ENCODE measurements at regions not wholly inside any gene's neighbourhood (a gene's known extent, or its start where the extent isn't known, plus 50 kb on each side); places are given as distances from the start of the nearest gene placed in this dataset.

GRCh38 chr1:234535763-234536515, 57.0 kb upstream of the TARBP1 start:
- DNase-seq, result peak; percentile 63

GRCh38 chr1:234535218-234535617, 56.2 kb upstream of the TARBP1 start:
- DNase-seq, result no peak

- DNase-seq, result peak; percentile 73
Observed at GRCh38 chr1:234533975-234534876, 55.2 kb upstream of the TARBP1 start.

- DNase-seq, result no peak
Observed at GRCh38 chr1:234533034-234533891, 54.3 kb upstream of the TARBP1 start.

- no peak for DNase-seq
Observed at GRCh38 chr1:234532503-234532922, 53.5 kb upstream of the TARBP1 start.

GRCh38 chr1:234531151-234531635, 52.2 kb upstream of the TARBP1 start:
- DNase-seq, result no peak

GRCh38 chr1:234530672-234531071, 51.7 kb upstream of the TARBP1 start:
- no peak for DNase-seq

GRCh38 chr1:234529950-234530237, 50.9 kb upstream of the TARBP1 start:
- no peak for DNase-seq

- no peak for DNase-seq
Observed at GRCh38 chr1:234529095-234529949, 50.3 kb upstream of the TARBP1 start.
